Activated T-helper 2 cell treated with anti-CD3 and anti-CD28 coated beads, Interferon-gamma antibody, Interleukin-2, Interleukin-4, amounts not matched to agents 10 μg/mL and 5 μg/mL and 100 μg/mL, durations not matched to agents 14 hours and 24 hours and 36 hours (primary cell): ENCODE measurements at regions not wholly inside any gene's neighbourhood (a gene's known extent, or its start where the extent isn't known, plus 50 kb on each side); places are given as distances from the start of the nearest gene placed in this dataset.

ENCODE experiments used
- DNase-seq: peaks from one replicate; pipeline ENCODE4 v3.0.0; 2021; ENCODE audit warnings: low spot score
- H3K27ac Mint-ChIP-seq: one replicate; pipeline ENCODE4 v1.8.0; 2021; ENCODE audit warnings: mixed read lengths
- H3K27me3 Mint-ChIP-seq: one replicate; pipeline ENCODE4 v1.8.0; 2021; ENCODE audit warnings: low read depth, mixed read lengths
- H3K36me3 Mint-ChIP-seq: one replicate; pipeline ENCODE4 v1.8.0; 2021; ENCODE audit warnings: low read depth, mixed read lengths
- H3K4me1 Mint-ChIP-seq: one replicate; pipeline ENCODE4 v1.8.0; 2021; ENCODE audit warnings: low read depth, mixed read lengths
- H3K4me3 Mint-ChIP-seq: one replicate; pipeline ENCODE4 v1.8.0; 2021; ENCODE audit warnings: low read depth, mild to moderate bottlenecking, moderate library complexity, mixed read lengths
- H3K9me3 Mint-ChIP-seq: one replicate; pipeline ENCODE4 v1.8.0; 2021; ENCODE audit warnings: mixed read lengths
- intact Hi-C: fragments of 100-400 bp; cut with micrococcal nuclease; formaldehyde crosslinking; loops from one replicate; pipeline ENCODE4 v1.15.1; 2023

- intact Hi-C loops = no loop called here
- H3K27me3 Mint-ChIP-seq = no peaks in the 10 kb centered on the region
- H3K36me3 Mint-ChIP-seq = no peaks in the 10 kb centered on the region
- H3K9me3 Mint-ChIP-seq = no peaks in the 10 kb centered on the region
- no peak overlapping the region for H3K27ac Mint-ChIP-seq
- H3K4me3 Mint-ChIP-seq = no peak overlapping the region
- H3K4me1 Mint-ChIP-seq = no peaks in the 10 kb centered on the region
- no peak for DNase-seq
Observed at GRCh38 chr11:116414357-116414880, 358.4 kb downstream of the BUD13 start.

- Mint-ChIP-seq H3K4me3 (no peak overlapping the region), H3K27me3 (no peaks in the 10 kb centered on the region), H3K36me3 (no peaks in the 10 kb centered on the region), H3K27ac (no peak overlapping the region), H3K4me1 (no peaks in the 10 kb centered on the region), H3K9me3 (no peaks in the 10 kb centered on the region)
- intact Hi-C loops = no loop called here
- no peak for DNase-seq
Observed at GRCh38 chr11:116413301-116414242, 359.2 kb downstream of the BUD13 start.

GRCh38 chr11:116412118-116412889, 360.5 kb downstream of the BUD13 start:
- Mint-ChIP-seq H3K27ac (no peak overlapping the region), H3K4me3 (no peak overlapping the region), H3K27me3 (no peaks in the 10 kb centered on the region), H3K36me3 (no peaks in the 10 kb centered on the region), H3K4me1 (no peaks in the 10 kb centered on the region), H3K9me3 (no peaks in the 10 kb centered on the region)
- intact Hi-C loops = no loop called here
- DNase-seq = no peak

GRCh38 chr11:116409238-116409637, 363.5 kb downstream of the BUD13 start:
- no peak for DNase-seq
- H3K27me3 Mint-ChIP-seq = no peaks in the 10 kb centered on the region
- intact Hi-C loops = no loop called here
- no peaks in the 10 kb centered on the region for H3K4me1 Mint-ChIP-seq
- H3K9me3 Mint-ChIP-seq = no peaks in the 10 kb centered on the region
- no peaks in the 10 kb centered on the region for H3K36me3 Mint-ChIP-seq
- no peak overlapping the region for H3K27ac Mint-ChIP-seq
- H3K4me3 Mint-ChIP-seq = no peak overlapping the region

- H3K36me3 Mint-ChIP-seq = no peaks in the 10 kb centered on the region
- no peaks in the 10 kb centered on the region for H3K9me3 Mint-ChIP-seq
- no peak overlapping the region for H3K4me3 Mint-ChIP-seq
- intact Hi-C loops = no loop called here
- H3K27ac Mint-ChIP-seq = no peak overlapping the region
- H3K4me1 Mint-ChIP-seq = no peaks in the 10 kb centered on the region
- DNase-seq = no peak
- no peaks in the 10 kb centered on the region for H3K27me3 Mint-ChIP-seq
Observed at GRCh38 chr11:116406042-116406441, 366.7 kb downstream of the BUD13 start.

GRCh38 chr11:116404462-116404798, 368.4 kb downstream of the BUD13 start:
- Mint-ChIP-seq H3K36me3 (no peaks in the 10 kb centered on the region), H3K9me3 (no peaks in the 10 kb centered on the region), H3K4me1 (no peaks in the 10 kb centered on the region), H3K27ac (no peak overlapping the region), H3K4me3 (no peak overlapping the region), H3K27me3 (no peaks in the 10 kb centered on the region)
- DNase-seq = no peak
- intact Hi-C loops = no loop called here

- intact Hi-C loops = no loop called here
- Mint-ChIP-seq H3K27me3 (no peaks in the 10 kb centered on the region), H3K27ac (no peak overlapping the region), H3K36me3 (no peaks in the 10 kb centered on the region), H3K4me1 (no peaks in the 10 kb centered on the region), H3K4me3 (no peak overlapping the region), H3K9me3 (no peaks in the 10 kb centered on the region)
- no peak for DNase-seq
Observed at GRCh38 chr11:116403794-116404461, 368.9 kb downstream of the BUD13 start.

- Mint-ChIP-seq H3K27ac (no peak overlapping the region), H3K36me3 (no peaks in the 10 kb centered on the region), H3K9me3 (no peaks in the 10 kb centered on the region), H3K4me3 (no peak overlapping the region), H3K27me3 (no peaks in the 10 kb centered on the region), H3K4me1 (no peaks in the 10 kb centered on the region)
- intact Hi-C loops = no loop called here
- DNase-seq = no peak
Observed at GRCh38 chr11:116400081-116400480, 372.7 kb downstream of the BUD13 start.

GRCh38 chr11:116397602-116398084, 375.1 kb downstream of the BUD13 start:
- no peaks in the 10 kb centered on the region for H3K9me3 Mint-ChIP-seq
- H3K36me3 Mint-ChIP-seq = no peaks in the 10 kb centered on the region
- DNase-seq = no peak
- H3K27ac Mint-ChIP-seq = no peak overlapping the region
- no peaks in the 10 kb centered on the region for H3K4me1 Mint-ChIP-seq
- H3K4me3 Mint-ChIP-seq = no peak overlapping the region
- intact Hi-C loops = no loop called here
- H3K27me3 Mint-ChIP-seq = no peaks in the 10 kb centered on the region

- Mint-ChIP-seq H3K4me3 (no peak overlapping the region), H3K4me1 (no peaks in the 10 kb centered on the region), H3K27me3 (no peaks in the 10 kb centered on the region), H3K9me3 (no peaks in the 10 kb centered on the region), H3K36me3 (no peaks in the 10 kb centered on the region), H3K27ac (no peak overlapping the region)
- intact Hi-C loops = no loop called here
- DNase-seq = no peak
Observed at GRCh38 chr11:116396331-116396730, 376.5 kb downstream of the BUD13 start.

GRCh38 chr11:116394022-116394421, 378.8 kb downstream of the BUD13 start:
- H3K9me3 Mint-ChIP-seq = no peaks in the 10 kb centered on the region
- intact Hi-C loops = no loop called here
- H3K27me3 Mint-ChIP-seq = no peaks in the 10 kb centered on the region
- H3K27ac Mint-ChIP-seq = no peak overlapping the region
- no peak overlapping the region for H3K4me3 Mint-ChIP-seq
- DNase-seq = no peak
- no peaks in the 10 kb centered on the region for H3K4me1 Mint-ChIP-seq
- H3K36me3 Mint-ChIP-seq = no peaks in the 10 kb centered on the region

- Mint-ChIP-seq H3K27me3 (no peaks in the 10 kb centered on the region), H3K4me1 (no peaks in the 10 kb centered on the region), H3K4me3 (no peak overlapping the region), H3K9me3 (no peaks in the 10 kb centered on the region), H3K27ac (no peak overlapping the region), H3K36me3 (no peaks in the 10 kb centered on the region)
- no peak for DNase-seq
- intact Hi-C loops = no loop called here
Observed at GRCh38 chr11:116390963-116391362, 381.8 kb downstream of the BUD13 start.
